Fibroblast of pulmonary artery (primary cell): ENCODE measurements at regions not wholly inside any gene's neighbourhood (a gene's known extent, or its start where the extent isn't known, plus 50 kb on each side); places are given as distances from the start of the nearest gene placed in this dataset.

Experiments used
- DNase-seq: peaks from one replicate; pipeline ENCODE4 v3.0.0-alpha.2; 2010; ENCODE audit warnings: low read depth
- H3K4me3 ChIP-seq: replicated peaks from 2 replicates; pipeline ENCODE4 v1.5.1; 2011; ENCODE audit warnings: low read depth, mild to moderate bottlenecking, control low read depth, low read length, moderate library complexity
- CTCF ChIP-seq: IDR thresholded peaks from 2 replicates; pipeline ENCODE4 v1.5.1; 2011; ENCODE audit warnings: mild to moderate bottlenecking, control low read depth, low read length, inconsistent platforms; ENCODE audit errors: missing control alignments

- no peak for DNase-seq
- TF ChIP-seq CTCF, result no peak
- no peak overlapping the region for H3K4me3 ChIP-seq
These were observed 110.9 kb downstream of the UNCX start for GRCh38 chr7:1343551-1343950.

- H3K4me3 ChIP-seq, result no peak overlapping the region
- no peak for TF ChIP-seq CTCF
- no peak for DNase-seq
These were observed 111.7 kb downstream of the UNCX start for GRCh38 chr7:1344421-1344820.

- TF ChIP-seq CTCF, result no peak
- DNase-seq, result no peak
- H3K4me3 ChIP-seq, result no peak overlapping the region
These were observed 112.5 kb downstream of the UNCX start for GRCh38 chr7:1344981-1345701.

- no peak for TF ChIP-seq CTCF
- DNase-seq, result no peak
- H3K4me3 ChIP-seq, result no peak overlapping the region
These were observed 113.2 kb downstream of the MICALL2 start for GRCh38 chr7:1345796-1346755.

GRCh38 chr7:1346851-1347250, 112.4 kb downstream of the MICALL2 start:
- no peak for DNase-seq
- no peak overlapping the region for H3K4me3 ChIP-seq

More at GRCh38 chr7:1346851-1347250, 112.4 kb downstream of the MICALL2 start:
- TF ChIP-seq CTCF, result no peak
